AG09309 (cell line): ENCODE measurements at regions not wholly inside any gene's neighbourhood (a gene's known extent, or its start where the extent isn't known, plus 50 kb on each side); places are given as distances from the start of the nearest gene placed in this dataset.

ENCODE experiments used
- DNase-seq: peaks from one replicate; pipeline ENCODE4 v3.0.0-alpha.2; 2010; ENCODE audit warnings: low read depth
- H3K4me3 ChIP-seq: 2 replicates; pipeline ENCODE4 v1.5.1; 2011; ENCODE audit warnings: mild to moderate bottlenecking, low read depth, low read length, moderate library complexity; ENCODE audit not compliant: control insufficient read depth
- CTCF ChIP-seq: IDR thresholded peaks from 2 replicates; pipeline ENCODE4 v1.5.1; 2011; ENCODE audit warnings: mild to moderate bottlenecking, low read depth, low read length, inconsistent platforms; ENCODE audit not compliant: insufficient read depth, control insufficient read depth; ENCODE audit errors: missing control alignments

- TF ChIP-seq CTCF, result no peak
- no peak overlapping the region for H3K4me3 ChIP-seq
- DNase-seq, result no peak
These were observed 482.8 kb upstream of the HTR2C start for GRCh38 chrX:114101081-114101480.

- no peak overlapping the region for H3K4me3 ChIP-seq
- no peak for DNase-seq
- no peak for TF ChIP-seq CTCF
These were observed 486.0 kb upstream of the HTR2C start for GRCh38 chrX:114097866-114098265.

GRCh38 chrX:114097427-114097826 lies 486.5 kb upstream of the HTR2C start:
- TF ChIP-seq CTCF, result no peak
- H3K4me3 ChIP-seq, result no peak overlapping the region
- DNase-seq, result no peak

GRCh38 chrX:114095789-114096188 lies 488.1 kb upstream of the HTR2C start:
- H3K4me3 ChIP-seq, result no peak overlapping the region
- no peak for TF ChIP-seq CTCF
- DNase-seq, result no peak

GRCh38 chrX:114087543-114087942 lies 496.3 kb upstream of the HTR2C start:
- H3K4me3 ChIP-seq, result no peak overlapping the region
- no peak for DNase-seq
- no peak for TF ChIP-seq CTCF

- no peak for TF ChIP-seq CTCF
- no peak overlapping the region for H3K4me3 ChIP-seq
- no peak for DNase-seq
These were observed 506.1 kb upstream of the HTR2C start for GRCh38 chrX:114077773-114078172.

GRCh38 chrX:114075073-114075673 lies 508.7 kb upstream of the HTR2C start:
- no peak for DNase-seq
- H3K4me3 ChIP-seq, result no peak overlapping the region
- peak; percentile 18 for TF ChIP-seq CTCF
